ENCODE measurements at regions not wholly inside any gene's neighbourhood (a gene's known extent, or its start where the extent isn't known, plus 50 kb on each side); places are given as distances from the start of the nearest gene placed in this dataset.

GRCh38 chr5:56585999-56586691, 229.2 kb upstream of the MAP3K1 start:
- DNase-seq = no peak

- no peak for DNase-seq
These were observed 229.9 kb upstream of the MAP3K1 start for GRCh38 chr5:56585461-56585860.

- no peak for DNase-seq
These were observed 233.9 kb upstream of the MAP3K1 start for GRCh38 chr5:56581426-56581825.

GRCh38 chr5:56580864-56581263, 234.5 kb upstream of the MAP3K1 start:
- DNase-seq = no peak

- no peak for DNase-seq
These were observed 239.5 kb upstream of the MAP3K1 start for GRCh38 chr5:56575821-56576220.

GRCh38 chr5:56574778-56575177, 240.6 kb upstream of the MAP3K1 start:
- no peak for DNase-seq

GRCh38 chr5:56569566-56569965, 245.8 kb upstream of the MAP3K1 start:
- no peak for DNase-seq

GRCh38 chr5:56569076-56569475, 246.3 kb upstream of the MAP3K1 start:
- DNase-seq = no peak

GRCh38 chr5:56567278-56567677, 248.1 kb upstream of the MAP3K1 start:
- no peak for DNase-seq

- DNase-seq = no peak
These were observed 248.7 kb upstream of the MAP3K1 start for GRCh38 chr5:56566374-56567249.

GRCh38 chr5:56565644-56566043, 249.7 kb upstream of the MAP3K1 start:
- no peak for DNase-seq

GRCh38 chr5:56565283-56565615, 250.1 kb upstream of the MAP3K1 start:
- DNase-seq = no peak

GRCh38 chr5:56564541-56565282, 250.6 kb upstream of the MAP3K1 start:
- peak; percentile 14 for DNase-seq

GRCh38 chr5:56561455-56561854, 253.9 kb upstream of the MAP3K1 start:
- DNase-seq = no peak

- no peak for DNase-seq
These were observed 257.1 kb upstream of the MAP3K1 start for GRCh38 chr5:56558131-56558745.

- no peak for DNase-seq
These were observed 258.2 kb upstream of the MAP3K1 start for GRCh38 chr5:56557198-56557597.

- no peak for DNase-seq
These were observed 262.6 kb upstream of the MAP3K1 start for GRCh38 chr5:56552612-56553268.

- no peak for DNase-seq
These were observed 265.1 kb upstream of the MAP3K1 start for GRCh38 chr5:56550227-56550626.

GRCh38 chr5:56549096-56549886, 266.1 kb upstream of the MAP3K1 start:
- DNase-seq = no peak

GRCh38 chr5:56545016-56545415, 270.3 kb upstream of the MAP3K1 start:
- no peak for DNase-seq

- DNase-seq = no peak
These were observed 271.6 kb upstream of the MAP3K1 start for GRCh38 chr5:56543441-56544388.
